H1 (cell line): ENCODE measurements at regions not wholly inside any gene's neighbourhood (a gene's known extent, or its start where the extent isn't known, plus 50 kb on each side); places are given as distances from the start of the nearest gene placed in this dataset.

Experiments
- ASH2L ChIP-seq: fragments of 200-600, 300-600 bp; sonication (generic); IDR thresholded peaks from one replicate; pipeline ENCODE4 v1.7.1; 2017; ENCODE audit warnings: low read length
- ATF3 ChIP-seq: IDR thresholded peaks from 2 replicates; pipeline ENCODE4 v1.6.1; 2011; ENCODE audit warnings: low read depth, mild to moderate bottlenecking, low read length; ENCODE audit not compliant: insufficient read depth
- BACH1 ChIP-seq: IDR thresholded peaks from 2 replicates; pipeline ENCODE4 v1.6.1; 2012; ENCODE audit warnings: low read length, improper control_type of control experiment
- CBX5 ChIP-seq: fragments of 300-800, 300-1000 bp; sonication (generic); IDR thresholded peaks from 2 replicates; pipeline ENCODE4 v1.7.1; 2016; ENCODE audit warnings: antibody characterized with exemption, low read length, low read depth
- CEBPB ChIP-seq: IDR thresholded peaks from 2 replicates; pipeline ENCODE4 v1.6.1; 2012; ENCODE audit warnings: low read depth, low read length
- CHD2 ChIP-seq: IDR thresholded peaks from 2 replicates; pipeline ENCODE4 v1.6.1; 2012; ENCODE audit warnings: low read length, improper control_type of control experiment
- CTBP2 ChIP-seq: IDR thresholded peaks from 2 replicates; pipeline ENCODE4 v1.7.0; 2011; ENCODE audit warnings: borderline replicate concordance, mild to moderate bottlenecking, moderate library complexity, mixed read lengths, low read length; ENCODE audit not compliant: insufficient read depth, insufficient read length
- CTCF ChIP-seq, 3 experiments: IDR thresholded peaks; 1 replicate in 2 of 3; 2 replicates in 1 of 3; pipeline versions ENCODE4 v1.5.1 to v1.6.1; 2011; ENCODE audit warnings: low read length in 3 of 3, mild to moderate bottlenecking in 3 of 3, inconsistent platforms in 2 of 3, low read depth in 1 of 3, moderate library complexity in 1 of 3; ENCODE audit not compliant: insufficient read depth in 1 of 3; ENCODE audit errors: control extremely low read depth in 1 of 3
- GTF2F1 ChIP-seq: IDR thresholded peaks from 2 replicates; pipeline ENCODE4 v1.6.1; 2012; ENCODE audit warnings: low read depth, low read length, improper control_type of control experiment, borderline replicate concordance
- KDM1A ChIP-seq: fragments of 200-600, 300-600 bp; sonication (generic); IDR thresholded peaks from 2 replicates; pipeline ENCODE4 v1.7.1; 2016; ENCODE audit warnings: mild to moderate bottlenecking, low read length, borderline replicate concordance
- KDM4A ChIP-seq: IDR thresholded peaks from one replicate; pipeline ENCODE4 v1.7.1; 2012; ENCODE audit warnings: low read depth, mild to moderate bottlenecking, moderate library complexity, low read length, inconsistent platforms; ENCODE audit not compliant: severe bottlenecking
- PHF8 ChIP-seq: fragments of 200-600 bp; sonication (generic); conservative IDR thresholded peaks from 2 replicates; pipeline ENCODE4 v1.7.1; 2012; ENCODE audit warnings: low read depth, mild to moderate bottlenecking, inconsistent platforms, low read length, moderate library complexity
- POLR2A ChIP-seq, 2 experiments: IDR thresholded peaks; 1 replicate in 1 of 2; 2 replicates in 1 of 2; pipeline ENCODE4 v1.6.1; 2011; ENCODE audit warnings: low read depth in 2 of 2, low read length in 2 of 2, mild to moderate bottlenecking in 2 of 2; ENCODE audit errors: control extremely low read depth in 1 of 2
- RFX5 ChIP-seq: IDR thresholded peaks from 2 replicates; pipeline ENCODE4 v1.6.1; 2011; ENCODE audit warnings: low read depth, low read length, improper control_type of control experiment, borderline replicate concordance
- RXRA ChIP-seq: IDR thresholded peaks from 2 replicates; pipeline ENCODE4 v1.6.1; 2011; ENCODE audit warnings: low read depth, mild to moderate bottlenecking, low read length, moderate library complexity; ENCODE audit not compliant: insufficient read depth
- SIN3A ChIP-seq, 2 experiments: IDR thresholded peaks in 1 of 2; conservative IDR thresholded peaks in 1 of 2; 2 replicates each; pipeline ENCODE4 v1.6.1; 2011 to 2012; ENCODE audit warnings: low read length in 2 of 2, improper control_type of control experiment in 1 of 2, low read depth in 1 of 2, mild to moderate bottlenecking in 1 of 2
- SP1 ChIP-seq: IDR thresholded peaks from 2 replicates; pipeline ENCODE4 v1.6.1; 2011; ENCODE audit warnings: low read depth, low read length
- SRF ChIP-seq: IDR thresholded peaks from 2 replicates; pipeline ENCODE4 v1.6.1; 2011; ENCODE audit warnings: mild to moderate bottlenecking, low read depth, low read length, moderate library complexity
- TCF12 ChIP-seq: IDR thresholded peaks from 2 replicates; pipeline ENCODE4 v1.6.1; 2011; ENCODE audit warnings: low read depth, mild to moderate bottlenecking, low read length
- ZNF274 ChIP-seq: IDR thresholded peaks from 2 replicates; pipeline ENCODE4 v1.7.0; 2012; ENCODE audit warnings: low read length, borderline replicate concordance; ENCODE audit errors: extremely low read depth

- TF ChIP-seq CBX5 (no peak), SRF (no peak), ZNF274 (no peak), BACH1 (peak; percentile 55; the same call in 1 of the 2 replicates), CEBPB (no peak), CHD2 (no peak), RXRA (no peak), CTBP2 (no peak), CTCF (IDR thresholded peaks at IDR 0.05; ENCODE audit: control extremely low read depth in 1 of 3, insufficient read depth in 1 of 3, low read depth in 1 of 3, low read length in 3 of 3) (peak; percentile 82 to 87 (median 83)), POLR2A (IDR thresholded peaks at IDR 0.05; ENCODE audit: control extremely low read depth in 1 of 2, low read depth in 2 of 2, low read length in 2 of 2) (peak in 1 of 2 experiments; percentile 54; a peak in 1 of 3 replicates), ATF3 (peak; percentile 90), SIN3A (conservative IDR thresholded peaks at IDR 0.05 in 1 of 2, IDR thresholded peaks at IDR 0.05 in 1 of 2; ENCODE audit: low read depth in 1 of 2, low read length in 2 of 2) (peak; percentile 75 to 95; a peak in 3 of 4 replicates), SP1 (peak; percentile 60; the same call in 1 of the 2 replicates), GTF2F1 (no peak), RFX5 (no peak), KDM4A (peak; percentile 82), ASH2L (peak; percentile 56), KDM1A (no peak), TCF12 (0 out of 2 replicates have a peak, but pooled peaks have one; percentile 12), PHF8 (peak; percentile 32; the same call in 1 of the 2 replicates)
Measured at GRCh38 chr13:21297914-21298831, 121.7 kb downstream of the MRPL57 start (continued).
